Aorta (tissue), 5 donors: ENCODE measurements at regions not wholly inside any gene's neighbourhood (a gene's known extent, or its start where the extent isn't known, plus 50 kb on each side); places are given as distances from the start of the nearest gene placed in this dataset.
A peak's percentile ranks its signal among the peaks of the same experiment; 100 is the strongest.

Experiments used
- ATAC-seq: fragments of 200-7000 bp; cut with Tn5 transposase; one replicate; pipeline ENCODE4 v1.9.1; 2022; ENCODE audit warnings: moderate library complexity; ENCODE audit not compliant: low FRiP score
- DNase-seq, 2 donors: peaks; one replicate each; pipeline ENCODE4 v3.0.0-alpha.2; 2020
- H3K27ac ChIP-seq, 2 donors: one replicate each; pipeline ENCODE4 v1.5.1; 2013; ENCODE audit warnings: low read length in 2 of 2, mild to moderate bottlenecking in 2 of 2, moderate library complexity in 2 of 2, control low read depth in 1 of 2, inconsistent platforms in 1 of 2, low read depth in 1 of 2
- H3K27me3 ChIP-seq, 2 donors: one replicate each; pipeline ENCODE4 v1.6.1; 2013; ENCODE audit warnings: control low read depth in 1 of 2, low read length in 1 of 2, mild to moderate bottlenecking in 1 of 2, moderate library complexity in 1 of 2; ENCODE audit not compliant: insufficient read depth in 2 of 2, control insufficient read depth in 1 of 2
- H3K36me3 ChIP-seq, 2 donors: one replicate each; pipeline ENCODE4 v1.6.1; 2013; ENCODE audit warnings: control low read depth in 1 of 2, low read length in 1 of 2, mild to moderate bottlenecking in 1 of 2; ENCODE audit not compliant: insufficient read depth in 2 of 2, control insufficient read depth in 1 of 2
- H3K4me1 ChIP-seq, 2 donors: one replicate each; pipeline ENCODE4 v1.6.1; 2013; ENCODE audit warnings: low read length in 2 of 2, control low read depth in 1 of 2, mild to moderate bottlenecking in 1 of 2, moderate library complexity in 1 of 2; ENCODE audit not compliant: insufficient read depth in 2 of 2, control insufficient read depth in 1 of 2
- H3K4me3 ChIP-seq, 2 donors: one replicate each; pipeline ENCODE4 v1.5.1; 2013; ENCODE audit warnings: low read length in 2 of 2, control low read depth in 1 of 2, mild to moderate bottlenecking in 1 of 2
- H3K9me3 ChIP-seq: one replicate; pipeline ENCODE4 v1.6.1; 2013; ENCODE audit warnings: mild to moderate bottlenecking, low read length; ENCODE audit not compliant: control insufficient read depth
- WGBS, 2 donors: extraction: QIAGEN DNeasy Blood & Tissue Kit; methylation state at CpG; one replicate each; pipeline ENCODE4 v1.1.7; 2013; 5-methylcytosine and 5-hydroxymethylcytosine counted together
- intact Hi-C, 2 donors: fragments of 100-400 bp; cut with DNase I; formaldehyde crosslinking; loops; one replicate each; pipeline versions ENCODE4 v1.14.2 to v1.15.0; 2022
- donor health status: healthy with polysubstance abuse.
- donor health status: Bipolar disorder and iron deficiency.
- donor health status: DM: no; HTN: no; CAD: no.
- donor health status: DM: no; HTN: no; CAD: no.
- donor health status: DM: yes; HTN: yes; CAD: no.

DNA sequence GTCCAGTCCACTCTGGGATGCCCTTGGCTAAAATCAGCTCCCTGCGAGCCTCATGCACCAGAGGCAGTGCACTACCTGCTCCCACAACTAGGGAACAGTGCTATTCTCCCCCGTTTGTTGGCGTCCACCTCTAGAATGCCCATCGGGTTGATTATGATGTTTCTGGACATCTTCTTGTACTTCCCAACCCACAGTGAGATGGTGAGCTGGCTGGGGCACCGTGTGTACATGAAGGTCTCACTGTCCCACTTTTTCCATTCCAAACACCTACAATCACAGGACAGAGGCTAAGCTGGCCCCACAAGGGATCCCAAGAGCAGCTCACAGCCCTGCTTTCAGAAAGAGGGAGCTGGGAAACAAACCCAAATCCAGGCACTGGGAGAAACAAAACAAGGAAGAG is 126.2 kb upstream of the ZNF92 start:
- Histone ChIP-seq H3K9me3 (no peaks in the 10 kb centered on the region), H3K4me1 (no peaks in the 10 kb centered on the region), H3K4me3 (no peak overlapping the region), H3K27ac (no peak overlapping the region), H3K27me3 (no peaks in the 10 kb centered on the region), H3K36me3 (no peaks in the 10 kb centered on the region)
- WGBS, 2 donors, result 92 to 97% methylated on average over 5 of the region's 5 CpGs
- DNase-seq (no peak), ATAC-seq (no peak)
- intact Hi-C loops, result no loop called here

DNA sequence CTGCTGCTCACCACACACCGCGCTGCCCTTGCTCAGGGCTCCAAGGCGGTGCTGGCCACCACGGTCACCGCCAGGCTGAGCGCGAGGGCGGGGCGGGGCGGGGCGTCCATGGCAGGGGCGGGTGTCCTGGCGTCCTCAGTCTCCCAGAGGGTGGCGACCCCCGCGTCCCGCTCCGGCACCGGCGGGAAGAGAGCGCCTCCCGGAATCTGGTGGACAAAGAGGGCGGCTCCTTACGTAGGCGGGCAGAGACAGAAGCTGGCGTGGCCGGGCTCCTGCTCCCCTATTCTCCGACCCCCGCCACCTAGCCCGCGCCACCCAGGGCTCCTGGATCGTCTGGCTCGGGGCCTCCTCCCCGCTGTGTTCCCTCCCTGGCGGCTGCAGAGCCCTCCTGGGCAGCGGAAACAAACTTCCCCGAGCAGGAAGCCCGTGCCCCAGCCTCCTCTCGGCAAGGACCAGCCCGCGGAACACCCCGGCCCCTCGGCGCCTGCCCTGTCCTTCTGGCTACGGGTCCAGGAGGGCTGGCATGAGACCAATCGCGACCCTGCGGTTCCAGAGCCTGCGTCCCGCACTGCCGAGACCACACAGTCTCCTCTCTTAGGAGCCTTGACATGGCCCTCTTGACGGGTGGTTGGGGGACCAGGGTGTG is 133.8 kb upstream of the ZNF92 start:
- H3K27ac ChIP-seq, result no peak overlapping the region
- DNase-seq, result peak in 1 of 2 donors; percentile 54
- H3K36me3 ChIP-seq, result no peaks in the 10 kb centered on the region
- H3K27me3 ChIP-seq, result no peaks in the 10 kb centered on the region
- peak overlapping the region in 1 of 2 donors; percentile 60 for H3K4me3 ChIP-seq
- no peaks in the 10 kb centered on the region for H3K4me1 ChIP-seq
- H3K9me3 ChIP-seq, result no peaks in the 10 kb centered on the region
- intact Hi-C loops, result no loop called here
- peak; percentile 62 for ATAC-seq
- WGBS, 2 donors, result 1% methylated on average over 34 to 52 of the region's 52 CpGs

DNA sequence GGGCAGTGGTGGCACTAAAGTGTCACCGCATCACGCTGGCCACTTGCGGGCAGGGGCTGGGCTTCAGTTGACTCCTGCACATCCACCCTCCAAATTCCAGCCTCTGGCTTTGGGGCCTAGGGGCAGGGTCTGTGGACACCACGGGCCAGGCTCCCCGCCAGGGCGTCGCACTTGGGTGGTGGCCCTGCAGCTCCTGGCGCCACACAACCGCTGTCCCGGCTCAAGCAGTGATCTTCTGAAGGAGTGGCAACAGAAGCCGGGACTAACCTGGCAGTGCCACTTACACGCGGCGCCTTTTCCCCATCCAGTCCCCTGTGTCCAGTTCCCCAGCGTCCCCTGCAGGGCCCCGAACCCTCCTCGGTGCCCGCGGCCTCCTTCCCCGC is 134.3 kb upstream of the ZNF92 start:
- Histone ChIP-seq H3K4me1 (no peaks in the 10 kb centered on the region), H3K27ac (no peak overlapping the region), H3K9me3 (no peaks in the 10 kb centered on the region), H3K4me3 (peak overlapping the region in 1 of 2 donors; percentile 60), H3K36me3 (no peaks in the 10 kb centered on the region), H3K27me3 (no peaks in the 10 kb centered on the region)
- DNase-seq (no peak), ATAC-seq (peak; percentile 27)
- WGBS, 2 donors, result 33 to 44% methylated on average over 19 to 20 of the region's 20 CpGs
- intact Hi-C loops, result no loop called here

- Histone ChIP-seq H3K27ac (no peak overlapping the region), H3K4me1 (no peaks in the 10 kb centered on the region), H3K36me3 (no peaks in the 10 kb centered on the region), H3K9me3 (no peaks in the 10 kb centered on the region), H3K27me3 (no peaks in the 10 kb centered on the region), H3K4me3 (no peak overlapping the region)
- 93 to 95% methylated on average over 15 to 19 of the region's 19 CpGs for WGBS, 2 donors
- ATAC-seq (no peak), DNase-seq (no peak)
- intact Hi-C loops, result no loop called here
These were observed 134.9 kb upstream of the ZNF92 start for GRCh38 chr7:65238785-65239184.

- intact Hi-C loops, result no loop called here
- Histone ChIP-seq H3K36me3 (no peaks in the 10 kb centered on the region), H3K27ac (no peak overlapping the region), H3K4me3 (no peak overlapping the region), H3K4me1 (no peaks in the 10 kb centered on the region), H3K9me3 (no peaks in the 10 kb centered on the region), H3K27me3 (no peaks in the 10 kb centered on the region)
- WGBS, 2 donors, result 80 to 83% methylated on average over 10 of the region's 10 CpGs
- ATAC-seq, result no peak
- no peak for DNase-seq
These were observed 138.1 kb upstream of the ZNF92 start for GRCh38 chr7:65235586-65235985.

DNA sequence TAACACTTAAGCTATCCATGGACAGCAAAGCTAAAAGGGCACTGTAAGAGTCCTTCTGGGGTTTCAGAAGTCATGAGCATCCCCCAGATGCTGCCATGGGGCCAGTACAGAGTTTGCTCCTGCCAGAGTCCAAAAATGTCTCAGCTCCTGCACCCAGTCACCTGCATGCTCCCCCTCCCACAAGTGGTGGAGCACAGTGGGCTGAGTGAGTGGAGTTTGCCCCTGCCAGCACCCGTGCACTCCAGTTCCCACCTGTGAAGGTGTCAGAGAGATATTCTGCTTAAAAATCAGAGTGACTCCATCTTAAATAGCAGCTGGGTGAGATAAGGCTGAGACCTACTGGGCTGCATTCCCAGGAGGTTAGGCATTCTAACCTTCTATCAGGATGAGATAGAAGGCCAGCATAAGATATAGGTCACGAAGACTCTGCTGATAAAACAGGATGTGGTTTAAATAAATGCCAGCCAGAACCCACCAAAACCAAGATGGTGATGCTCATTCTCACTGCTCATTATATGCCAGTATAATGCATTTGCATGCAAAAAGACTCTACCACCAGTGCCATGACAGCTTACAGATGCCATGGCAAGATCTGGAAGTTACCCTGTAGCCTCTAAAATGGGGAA is 140.1 kb upstream of the ZNF92 start:
- DNase-seq (no peak), ATAC-seq (no peak)
- H3K27me3 ChIP-seq, result no peaks in the 10 kb centered on the region
- H3K9me3 ChIP-seq, result no peaks in the 10 kb centered on the region
- H3K4me3 ChIP-seq, result no peak overlapping the region
- no peak overlapping the region for H3K27ac ChIP-seq
- no peaks in the 10 kb centered on the region for H3K36me3 ChIP-seq
- no peaks in the 10 kb centered on the region for H3K4me1 ChIP-seq
- intact Hi-C loops, result no loop called here
- 37 to 58% methylated on average over 2 of the region's 2 CpGs for WGBS, 2 donors

GRCh38 chr7:65230231-65230630 is 143.4 kb upstream of the ZNF92 start:
- Histone ChIP-seq H3K4me1 (no peaks in the 10 kb centered on the region), H3K36me3 (no peaks in the 10 kb centered on the region), H3K4me3 (no peak overlapping the region), H3K27ac (no peak overlapping the region), H3K27me3 (no peaks in the 10 kb centered on the region), H3K9me3 (no peaks in the 10 kb centered on the region)
- no peak for ATAC-seq
- intact Hi-C loops, result no loop called here
- WGBS, 2 donors, result 61 to 76% methylated on average over 1 of the region's 1 CpG
- DNase-seq, result no peak

GRCh38 chr7:65225422-65226006 is 148.1 kb upstream of the ZNF92 start:
- ATAC-seq (no peak), DNase-seq (no peak)
- no peaks in the 10 kb centered on the region for H3K27me3 ChIP-seq
- no peaks in the 10 kb centered on the region for H3K36me3 ChIP-seq
- H3K9me3 ChIP-seq, result no peaks in the 10 kb centered on the region
- H3K4me3 ChIP-seq, result no peak overlapping the region
- WGBS, 2 donors, result 93 to 96% methylated on average over 6 of the region's 6 CpGs
- H3K27ac ChIP-seq, result no peak overlapping the region
- intact Hi-C loops, result no loop called here
- no peaks in the 10 kb centered on the region for H3K4me1 ChIP-seq

- WGBS, 2 donors, result 60 to 67% methylated on average over 4 of the region's 4 CpGs
- no peak for DNase-seq
- no peaks in the 10 kb centered on the region for H3K27me3 ChIP-seq
- no peaks in the 10 kb centered on the region for H3K4me1 ChIP-seq
- no peak for ATAC-seq
- no peaks in the 10 kb centered on the region for H3K9me3 ChIP-seq
- H3K27ac ChIP-seq, result no peak overlapping the region
- no peaks in the 10 kb centered on the region for H3K36me3 ChIP-seq
- intact Hi-C loops, result no loop called here
- no peak overlapping the region for H3K4me3 ChIP-seq
These were observed 151.0 kb upstream of the ZNF92 start for GRCh38 chr7:65222655-65223054.
